ENCODE measurements at regions not wholly inside any gene's neighbourhood (a gene's known extent, or its start where the extent isn't known, plus 50 kb on each side); places are given as distances from the start of the nearest gene placed in this dataset.
A peak's percentile ranks its signal among the peaks of the same experiment; 100 is the strongest.
"Not testable (repeated sequence)": the region's sequence is repeated elsewhere in the genome, so short reads cannot be mapped to it uniquely, and the experiment has no call there.

DNA sequence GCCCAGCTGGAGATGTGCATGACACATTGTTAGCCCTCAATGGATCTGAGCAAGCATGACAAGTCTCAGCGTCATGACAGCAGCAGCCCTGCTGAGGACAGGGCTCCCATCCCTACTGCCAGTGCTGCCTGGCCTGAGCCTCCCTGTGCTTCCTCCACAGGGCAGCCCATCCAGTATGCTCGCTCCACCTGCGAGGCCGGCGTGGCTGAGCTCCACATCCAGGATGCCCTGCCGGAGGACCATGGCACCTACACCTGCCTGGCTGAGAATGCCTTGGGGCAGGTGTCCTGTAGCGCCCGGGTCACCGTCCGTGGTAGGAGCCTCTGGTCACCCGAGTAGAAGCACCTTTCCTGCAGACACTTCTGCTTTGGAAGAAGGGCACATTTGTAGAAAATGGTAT lies 85.8 kb upstream of the OSBPL11 start:
- H3K27me3 Mint-ChIP-seq: peaks cover 6% of the 10 kb centered on the region
- POLR2A ChIA-PET: no interaction called here
- CTCF ChIA-PET: no interaction called here
- no peak overlapping the region for H3K27ac Mint-ChIP-seq
- no peak overlapping the region for H3K4me3 Mint-ChIP-seq
- ATAC-seq (no peak), DNase-seq (no peak)
- H3K36me3 Mint-ChIP-seq (ENCODE audit: low read depth): no peaks in the 10 kb centered on the region
- intact Hi-C loops (cut with DNase I, micrococcal nuclease): no loop called here
- H3K9me3 Mint-ChIP-seq (ENCODE audit: low read depth): no peaks in the 10 kb centered on the region
- no peaks in the 10 kb centered on the region for H3K4me1 Mint-ChIP-seq

DNA sequence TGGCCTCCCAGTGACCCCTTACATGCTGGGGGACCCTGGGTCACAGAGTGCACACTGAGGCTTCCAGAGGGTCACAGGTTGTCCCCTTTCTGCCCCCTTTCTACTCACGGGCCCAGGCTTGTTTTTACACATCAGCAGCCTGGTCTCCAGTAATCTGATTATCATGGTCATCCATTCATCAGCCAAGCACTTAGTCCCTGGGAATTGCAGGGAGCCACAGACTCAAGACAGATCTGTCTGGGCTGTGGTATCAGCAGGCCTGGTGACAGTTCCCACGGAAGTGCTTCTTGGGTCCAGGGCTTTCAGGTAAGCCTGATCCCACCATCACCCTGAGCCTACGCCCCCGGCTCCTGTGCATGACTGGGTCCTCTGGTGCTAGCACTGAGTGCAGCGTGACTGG lies 86.6 kb upstream of the OSBPL11 start:
- DNase-seq; CTCF ChIA-PET; H3K27me3 Mint-ChIP-seq; ATAC-seq; H3K4me1 Mint-ChIP-seq; intact Hi-C loops (cut with DNase I, micrococcal nuclease); H3K27ac Mint-ChIP-seq; H3K4me3 Mint-ChIP-seq; POLR2A ChIA-PET; H3K36me3 Mint-ChIP-seq (ENCODE audit: low read depth); H3K9me3 Mint-ChIP-seq (ENCODE audit: low read depth): not testable (repeated sequence)

DNA sequence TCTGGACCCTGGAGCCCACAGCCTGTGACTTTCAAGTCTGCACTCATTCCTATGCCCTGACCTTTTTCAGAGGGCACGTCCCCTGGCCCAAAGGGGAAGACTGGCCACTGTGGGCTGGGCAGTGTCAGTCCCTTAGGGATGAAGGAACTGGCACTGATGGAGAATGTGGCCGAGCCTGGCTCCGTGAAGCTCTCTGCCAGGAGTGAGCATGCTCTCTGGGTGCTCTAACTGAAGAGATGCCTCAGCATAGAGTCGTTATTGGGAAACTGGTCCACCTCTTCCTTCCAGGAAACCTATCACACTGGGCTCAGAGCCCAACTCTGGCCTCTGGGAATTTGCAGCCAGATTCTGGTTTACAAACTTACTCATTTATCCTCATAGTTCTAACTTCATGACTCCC lies 87.3 kb upstream of the OSBPL11 start:
- CTCF ChIA-PET: interaction anchor here (0.7 kb wide), 1 partner anchor 12 kb away, joined by 4 read pairs; no protein-coding TSS in a partner anchor
- H3K4me3 Mint-ChIP-seq; H3K4me1 Mint-ChIP-seq; ATAC-seq; DNase-seq; H3K27ac Mint-ChIP-seq; H3K27me3 Mint-ChIP-seq; POLR2A ChIA-PET; H3K36me3 Mint-ChIP-seq (ENCODE audit: low read depth); H3K9me3 Mint-ChIP-seq (ENCODE audit: low read depth); intact Hi-C loops (cut with DNase I, micrococcal nuclease): not testable (repeated sequence)

DNA sequence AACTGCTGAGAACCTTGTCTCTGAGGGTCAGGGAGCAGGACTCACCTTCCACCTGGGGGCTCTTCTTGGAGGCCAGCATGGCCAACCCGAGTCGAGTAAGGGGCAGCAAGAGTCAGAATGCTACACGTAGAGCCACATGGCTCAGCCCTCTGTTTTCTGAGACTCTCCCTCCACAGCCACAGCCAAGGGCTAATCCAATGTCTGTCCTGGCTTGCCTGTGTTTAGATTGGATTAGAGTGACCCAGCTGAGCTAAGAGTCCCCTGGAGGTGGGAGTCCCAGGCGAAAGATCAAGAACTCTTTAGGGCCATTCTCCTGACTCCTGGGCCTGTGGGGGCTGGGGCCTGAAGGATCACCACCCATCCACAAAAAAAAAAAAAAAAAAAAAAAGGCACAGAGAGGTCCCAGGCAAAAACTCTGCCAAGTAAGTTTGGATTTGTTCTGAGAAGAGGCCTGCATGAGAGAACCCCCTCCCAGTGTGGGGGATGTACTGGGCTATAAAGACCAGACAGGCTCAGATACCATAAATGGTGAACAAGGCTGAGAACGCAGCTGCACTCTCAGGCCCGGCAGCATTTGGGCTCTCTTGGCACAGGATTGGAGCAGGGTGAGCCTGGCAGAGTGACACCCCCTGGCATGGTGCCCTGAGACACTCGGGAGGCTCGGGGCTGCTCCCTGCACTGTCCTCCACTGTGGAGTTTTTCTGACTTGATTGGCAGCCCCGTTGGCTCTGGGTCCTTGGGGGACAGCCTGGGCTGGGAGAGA lies 88.0 kb upstream of the OSBPL11 start:
- no peak for ATAC-seq
- Mint-ChIP-seq H3K36me3 (ENCODE audit: low read depth) (no peaks in the 10 kb centered on the region), H3K9me3 (ENCODE audit: low read depth) (no peaks in the 10 kb centered on the region), H3K4me1 (no peaks in the 10 kb centered on the region), H3K27me3 (peaks cover 6% of the 10 kb centered on the region), H3K27ac (no peak overlapping the region), H3K4me3 (no peak overlapping the region)
- intact Hi-C loops (cut with DNase I, micrococcal nuclease): no loop called here
- ChIA-PET POLR2A (no interaction called here), CTCF (interaction anchor here (0.7 kb wide), 1 partner anchor 11 kb away, joined by 4 read pairs; no protein-coding TSS in a partner anchor)
- DNase-seq: no peak

DNA sequence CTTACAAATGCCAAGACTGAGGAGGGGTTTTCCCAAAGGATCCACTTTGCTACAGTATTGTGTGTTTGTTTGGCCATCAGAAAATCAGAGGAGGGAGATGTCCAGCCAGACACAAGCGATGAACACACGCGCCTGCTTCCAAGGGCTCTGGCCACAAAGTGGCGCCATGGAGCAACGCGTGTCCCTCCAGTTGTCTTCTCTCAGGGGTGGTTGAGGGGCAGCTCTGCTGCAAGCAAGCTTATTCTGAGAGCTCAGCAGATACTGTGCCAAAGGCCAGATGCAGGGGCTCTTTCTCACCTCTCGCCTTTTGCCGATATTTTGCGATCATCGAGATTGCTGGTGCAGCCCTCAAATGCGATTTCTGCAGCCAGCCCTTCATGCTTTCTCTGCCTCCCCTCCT lies 88.9 kb upstream of the OSBPL11 start:
- no peaks in the 10 kb centered on the region for H3K4me1 Mint-ChIP-seq
- H3K27ac Mint-ChIP-seq: no peak overlapping the region
- H3K4me3 Mint-ChIP-seq: no peak overlapping the region
- no peaks in the 10 kb centered on the region for H3K36me3 Mint-ChIP-seq (ENCODE audit: low read depth)
- intact Hi-C loops (cut with DNase I, micrococcal nuclease): no loop called here
- DNase-seq (peak; percentile 26), ATAC-seq (no peak)
- H3K9me3 Mint-ChIP-seq (ENCODE audit: low read depth): no peaks in the 10 kb centered on the region
- ChIA-PET POLR2A (no interaction called here), CTCF (no interaction called here)
- peaks cover 6% of the 10 kb centered on the region for H3K27me3 Mint-ChIP-seq

DNA sequence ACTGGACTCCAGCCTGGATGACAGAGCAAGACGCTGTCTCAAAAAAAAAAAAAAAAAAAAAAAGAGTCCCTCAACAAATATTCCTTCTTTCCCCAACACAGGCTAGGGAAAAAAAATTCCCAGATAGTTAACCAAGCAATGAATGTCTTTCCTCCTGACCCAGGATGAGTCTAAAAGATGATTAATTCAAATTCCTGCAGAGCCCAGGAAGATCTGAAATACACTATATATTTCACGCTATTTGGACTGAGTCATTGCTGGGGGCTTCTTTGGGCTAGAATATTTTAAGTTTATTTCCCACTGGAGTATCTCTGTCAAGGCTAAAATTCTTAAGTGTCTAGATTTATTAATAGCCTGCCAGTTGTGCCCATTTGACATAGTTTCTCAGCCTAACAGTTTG lies 90.4 kb upstream of the OSBPL11 start:
- H3K4me1 Mint-ChIP-seq; H3K4me3 Mint-ChIP-seq; H3K36me3 Mint-ChIP-seq (ENCODE audit: low read depth); H3K27ac Mint-ChIP-seq; ATAC-seq; H3K27me3 Mint-ChIP-seq; H3K9me3 Mint-ChIP-seq (ENCODE audit: low read depth); DNase-seq; CTCF ChIA-PET; POLR2A ChIA-PET: not testable (repeated sequence)
- intact Hi-C loops (cut with DNase I, micrococcal nuclease): loop anchor here in 1 of 2 experiments (1.0 kb wide), 1 partner anchor 16 kb away; no protein-coding TSS in a partner anchor

DNA sequence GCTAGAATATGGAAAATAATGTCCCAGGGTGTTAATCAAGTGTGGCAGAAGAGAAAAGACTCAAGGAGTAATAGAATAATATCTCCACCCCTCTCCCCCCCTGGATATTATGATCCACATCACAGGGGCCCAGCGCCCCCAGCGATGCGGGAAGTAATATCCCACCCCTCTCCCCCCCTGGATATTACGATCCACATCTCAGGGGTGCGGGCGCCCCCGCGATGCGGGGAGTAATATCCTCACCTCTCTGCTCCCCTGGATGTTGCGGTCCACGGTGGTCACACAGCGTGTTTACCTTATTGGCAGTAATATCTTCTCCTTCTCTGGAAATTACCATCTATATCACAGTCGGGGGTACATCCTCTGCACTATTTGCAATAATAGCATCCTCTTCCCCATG lies 97.1 kb upstream of the OSBPL11 start:
- Mint-ChIP-seq H3K9me3 (ENCODE audit: low read depth) (no peaks in the 10 kb centered on the region), H3K27ac (no peak overlapping the region), H3K4me3 (no peak overlapping the region), H3K4me1 (no peaks in the 10 kb centered on the region), H3K36me3 (ENCODE audit: low read depth) (no peaks in the 10 kb centered on the region), H3K27me3 (peaks cover 3% of the 10 kb centered on the region)
- POLR2A ChIA-PET: no interaction called here
- intact Hi-C loops (cut with DNase I, micrococcal nuclease): no loop called here
- no peak for DNase-seq
- CTCF ChIA-PET: no interaction called here
- ATAC-seq: peak; percentile 30

DNA sequence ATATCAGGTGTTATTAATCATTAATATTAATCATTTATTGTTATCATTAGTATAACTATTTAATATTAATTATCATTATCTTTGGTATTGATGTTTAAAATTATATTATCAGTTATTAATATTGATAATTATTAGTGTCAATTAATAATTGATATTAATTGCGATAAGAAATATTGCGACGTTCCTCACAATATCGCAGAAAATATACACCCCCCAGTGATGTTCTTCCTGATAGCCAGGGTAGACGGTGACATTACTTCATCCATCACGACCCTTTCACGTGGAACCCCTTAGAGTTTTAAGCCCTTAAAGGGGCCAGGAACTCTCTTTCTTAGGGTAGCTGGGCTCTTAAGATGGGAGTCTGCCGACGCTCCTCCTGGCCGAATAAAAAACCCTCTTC lies 98.6 kb upstream of the OSBPL11 start:
- peaks cover 3% of the 10 kb centered on the region for H3K27me3 Mint-ChIP-seq
- no peaks in the 10 kb centered on the region for H3K36me3 Mint-ChIP-seq (ENCODE audit: low read depth)
- no peak overlapping the region for H3K27ac Mint-ChIP-seq
- no peak overlapping the region for H3K4me3 Mint-ChIP-seq
- no peaks in the 10 kb centered on the region for H3K9me3 Mint-ChIP-seq (ENCODE audit: low read depth)
- no peak for DNase-seq
- H3K4me1 Mint-ChIP-seq: peaks cover 3% of the 10 kb centered on the region
- POLR2A ChIA-PET: no interaction called here
- intact Hi-C loops (cut with DNase I, micrococcal nuclease): no loop called here
- ATAC-seq: no peak
- CTCF ChIA-PET: interaction anchor here (0.6 kb wide), 1 partner anchor 11 kb away, joined by 4 read pairs; no protein-coding TSS in a partner anchor

DNA sequence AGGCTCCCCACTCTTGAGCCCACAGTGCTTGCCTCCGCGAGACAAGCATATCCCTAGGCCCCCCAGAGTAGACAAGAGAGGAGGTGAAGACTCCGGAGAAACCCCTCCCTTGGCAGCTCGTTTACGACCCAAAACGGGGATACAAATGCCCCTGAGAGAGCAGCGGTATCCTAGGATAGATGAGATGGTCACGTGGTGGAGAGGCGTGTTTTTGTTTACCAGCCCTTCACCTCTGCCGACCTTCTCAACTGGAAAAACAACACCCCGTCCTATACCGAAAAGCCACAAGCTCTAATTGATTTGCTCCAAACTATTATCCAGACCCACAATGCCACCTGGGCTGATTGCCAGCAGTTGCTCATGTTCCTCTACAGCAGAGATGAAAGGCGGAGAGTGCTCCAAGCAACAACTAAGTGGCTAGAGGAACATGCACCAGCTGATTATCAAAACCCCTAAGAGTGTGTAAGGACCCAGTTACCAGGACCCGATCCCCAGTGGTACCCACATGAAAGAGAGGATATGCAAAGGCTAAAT lies 99.5 kb upstream of the OSBPL11 start:
- no peak overlapping the region for H3K4me3 Mint-ChIP-seq
- intact Hi-C loops (cut with DNase I, micrococcal nuclease): no loop called here
- no peak for ATAC-seq

DNA sequence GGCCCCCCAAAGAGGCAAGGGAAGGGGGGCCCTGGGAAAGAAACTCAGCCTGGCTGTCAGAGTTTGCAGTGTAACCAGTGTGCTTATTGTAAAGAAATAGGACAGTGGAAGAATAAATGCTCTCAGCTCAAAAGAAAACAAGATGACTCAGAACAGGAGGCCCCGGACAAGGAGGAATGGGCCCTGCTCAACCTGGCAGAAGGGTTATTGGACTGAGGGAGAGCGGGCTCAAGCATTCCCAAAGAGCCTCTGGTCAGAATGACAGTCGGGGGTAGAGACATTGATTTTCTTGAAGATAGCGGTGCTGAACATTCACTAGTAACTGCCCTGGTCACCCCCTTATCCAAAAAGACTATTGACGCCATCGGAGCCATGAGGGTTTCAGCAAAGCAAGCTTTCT lies 100.4 kb upstream of the OSBPL11 start:
- POLR2A ChIA-PET: no interaction called here
- no peak overlapping the region for H3K27ac Mint-ChIP-seq
- H3K4me1 Mint-ChIP-seq: peaks cover 3% of the 10 kb centered on the region
- H3K9me3 Mint-ChIP-seq (ENCODE audit: low read depth): no peaks in the 10 kb centered on the region
- DNase-seq (no peak), ATAC-seq (no peak)
- H3K4me3 Mint-ChIP-seq: no peak overlapping the region
- H3K36me3 Mint-ChIP-seq (ENCODE audit: low read depth): no peaks in the 10 kb centered on the region
- CTCF ChIA-PET: no interaction called here
- intact Hi-C loops (cut with DNase I, micrococcal nuclease): no loop called here
- H3K27me3 Mint-ChIP-seq: peaks cover 3% of the 10 kb centered on the region

More for the DNA sequence above, 99.5 kb upstream of the OSBPL11 start:
- Mint-ChIP-seq H3K36me3 (ENCODE audit: low read depth) (no peaks in the 10 kb centered on the region), H3K27me3 (peaks cover 3% of the 10 kb centered on the region), H3K4me1 (peaks cover 3% of the 10 kb centered on the region), H3K9me3 (ENCODE audit: low read depth) (no peaks in the 10 kb centered on the region), H3K27ac (no peak overlapping the region)
- ChIA-PET CTCF (no interaction called here), POLR2A (no interaction called here)
- no peak for DNase-seq

DNA sequence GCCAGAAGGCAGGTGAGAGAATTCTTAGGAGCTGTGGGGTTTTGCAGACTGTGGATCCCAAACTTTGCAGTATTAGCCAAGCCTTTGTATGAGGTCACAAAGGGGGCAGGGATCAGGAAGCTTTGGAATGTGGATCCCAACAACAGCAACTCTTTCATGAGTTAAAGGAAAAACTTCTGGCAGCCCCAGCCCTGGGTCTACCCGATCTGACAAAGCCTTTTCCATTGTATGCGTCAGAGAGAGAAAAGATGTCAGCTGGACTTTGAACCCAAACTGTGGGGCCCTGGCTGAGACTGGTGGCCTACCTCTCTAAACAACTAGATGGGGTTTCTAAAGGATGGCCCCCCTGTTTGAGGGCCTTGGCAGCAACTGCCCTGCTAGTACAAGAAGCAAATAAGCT lies 101.8 kb upstream of the OSBPL11 start:
- ATAC-seq; H3K4me1 Mint-ChIP-seq; H3K27me3 Mint-ChIP-seq; intact Hi-C loops (cut with DNase I, micrococcal nuclease); H3K9me3 Mint-ChIP-seq (ENCODE audit: low read depth); H3K36me3 Mint-ChIP-seq (ENCODE audit: low read depth); POLR2A ChIA-PET; DNase-seq; H3K27ac Mint-ChIP-seq; H3K4me3 Mint-ChIP-seq: not testable (repeated sequence)
- CTCF ChIA-PET: interaction anchor here (0.7 kb wide), 1 partner anchor 68 kb away, joined by 4 read pairs; no protein-coding TSS in a partner anchor

DNA sequence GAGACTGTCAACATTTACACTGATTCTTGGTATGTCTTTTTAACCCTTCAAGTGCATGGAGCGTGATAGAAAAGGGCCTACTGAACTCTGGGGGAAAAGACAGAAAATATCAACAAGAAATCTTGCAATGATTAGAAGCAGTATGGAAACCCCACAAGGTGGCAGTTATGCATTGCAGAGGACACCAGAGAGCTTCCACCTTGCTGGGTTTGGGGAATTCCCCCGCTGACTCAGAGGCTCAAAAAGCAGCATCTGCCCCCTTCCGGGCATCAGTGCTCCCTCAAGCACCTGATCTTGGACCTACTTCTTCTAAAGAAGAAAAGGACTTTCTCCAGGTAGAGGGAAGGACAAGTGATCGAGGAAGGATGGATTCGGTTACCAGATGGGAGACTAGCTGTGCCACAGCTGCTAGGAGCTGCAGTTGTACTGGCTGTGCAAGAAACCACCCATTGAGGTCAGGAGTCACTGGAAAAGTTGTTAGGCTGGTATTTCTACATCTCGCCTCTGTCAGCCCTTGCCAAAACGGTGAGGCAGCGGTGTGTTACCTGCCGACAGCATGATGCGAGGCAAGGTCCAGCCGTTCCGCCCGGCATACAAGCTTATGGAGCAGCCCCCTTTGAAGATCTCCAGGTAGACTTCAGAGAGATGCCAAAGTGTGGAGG lies 102.8 kb upstream of the OSBPL11 start:
- POLR2A ChIA-PET; H3K27me3 Mint-ChIP-seq; ATAC-seq; H3K4me1 Mint-ChIP-seq; H3K4me3 Mint-ChIP-seq; H3K27ac Mint-ChIP-seq; H3K36me3 Mint-ChIP-seq (ENCODE audit: low read depth); H3K9me3 Mint-ChIP-seq (ENCODE audit: low read depth); intact Hi-C loops (cut with DNase I, micrococcal nuclease): not testable (repeated sequence)
- CTCF ChIA-PET: interaction anchor here (1.0 kb wide), 1 partner anchor 67 kb away, joined by 3 read pairs; no protein-coding TSS in a partner anchor
- DNase-seq: peak; percentile 80

Measured in activated CD4-positive, alpha-beta T cell treated with anti-CD3 and anti-CD28 coated beads for 36 hours (primary cell).